ENCODE measurements at regions not wholly inside any gene's neighbourhood (a gene's known extent, or its start where the extent isn't known, plus 50 kb on each side); places are given as distances from the start of the nearest gene placed in this dataset.

GRCh38 chr3:103470498-103470897, 1035.7 kb downstream of the ZPLD1 start:
- TF ChIP-seq, protein P1, sequence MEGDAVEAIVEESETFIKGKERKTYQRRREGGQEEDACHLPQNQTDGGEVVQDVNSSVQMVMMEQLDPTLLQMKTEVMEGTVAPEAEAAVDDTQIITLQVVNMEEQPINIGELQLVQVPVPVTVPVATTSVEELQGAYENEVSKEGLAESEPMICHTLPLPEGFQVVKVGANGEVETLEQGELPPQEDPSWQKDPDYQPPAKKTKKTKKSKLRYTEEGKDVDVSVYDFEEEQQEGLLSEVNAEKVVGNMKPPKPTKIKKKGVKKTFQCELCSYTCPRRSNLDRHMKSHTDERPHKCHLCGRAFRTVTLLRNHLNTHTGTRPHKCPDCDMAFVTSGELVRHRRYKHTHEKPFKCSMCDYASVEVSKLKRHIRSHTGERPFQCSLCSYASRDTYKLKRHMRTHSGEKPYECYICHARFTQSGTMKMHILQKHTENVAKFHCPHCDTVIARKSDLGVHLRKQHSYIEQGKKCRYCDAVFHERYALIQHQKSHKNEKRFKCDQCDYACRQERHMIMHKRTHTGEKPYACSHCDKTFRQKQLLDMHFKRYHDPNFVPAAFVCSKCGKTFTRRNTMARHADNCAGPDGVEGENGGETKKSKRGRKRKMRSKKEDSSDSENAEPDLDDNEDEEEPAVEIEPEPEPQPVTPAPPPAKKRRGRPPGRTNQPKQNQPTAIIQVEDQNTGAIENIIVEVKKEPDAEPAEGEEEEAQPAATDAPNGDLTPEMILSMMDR (IDR thresholded peaks at IDR 0.05; ENCODE audit: low read depth, low read length, missing control alignments): no peak
- no peak overlapping the region for H3K4me3 ChIP-seq (replicated peaks; ENCODE audit: low read depth, low read length)
- DNase-seq (ENCODE audit: extremely low read depth, low read depth): no peak

- no peak overlapping the region for H3K4me3 ChIP-seq (replicated peaks; ENCODE audit: low read depth, low read length)
- TF ChIP-seq, protein P1 (IDR thresholded peaks at IDR 0.05; ENCODE audit: low read depth, low read length, missing control alignments): no peak
- no peak for DNase-seq (ENCODE audit: extremely low read depth, low read depth)
These were observed 1059.2 kb downstream of the ZPLD1 start for GRCh38 chr3:103494011-103494410.

GRCh38 chr3:103494512-103494911, 1059.7 kb downstream of the ZPLD1 start:
- DNase-seq (ENCODE audit: extremely low read depth, low read depth): no peak
- no peak overlapping the region for H3K4me3 ChIP-seq (replicated peaks; ENCODE audit: low read depth, low read length)
- TF ChIP-seq, protein P1 (IDR thresholded peaks at IDR 0.05; ENCODE audit: low read depth, low read length, missing control alignments): no peak

DNA sequence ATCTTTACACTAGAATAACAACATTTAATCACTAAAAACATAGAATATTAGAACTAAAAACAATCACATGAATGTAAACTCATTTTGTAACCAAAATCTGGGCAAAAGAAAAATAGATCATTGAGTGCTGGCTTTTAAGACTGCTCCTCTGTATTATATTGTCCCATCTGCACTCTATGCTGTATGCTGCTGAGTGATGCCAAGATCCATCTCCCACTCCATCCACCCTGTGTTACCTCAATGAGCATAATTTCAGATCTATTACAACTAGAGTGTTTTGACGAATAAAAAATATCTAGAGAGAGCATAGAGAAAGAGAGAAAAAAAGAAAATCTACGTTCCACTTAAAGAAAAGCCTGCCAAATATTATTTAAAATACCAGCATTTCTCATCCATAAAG, 1060.4 kb downstream of the ZPLD1 start:
- no peak for DNase-seq (ENCODE audit: extremely low read depth, low read depth)
- no peak overlapping the region for H3K4me3 ChIP-seq (replicated peaks; ENCODE audit: low read depth, low read length)
- TF ChIP-seq, protein P1 (IDR thresholded peaks at IDR 0.05; ENCODE audit: low read depth, low read length, missing control alignments): no peak

- DNase-seq (ENCODE audit: extremely low read depth, low read depth): no peak
- H3K4me3 ChIP-seq (replicated peaks; ENCODE audit: low read depth, low read length): no peak overlapping the region
- TF ChIP-seq, protein P1 (IDR thresholded peaks at IDR 0.05; ENCODE audit: low read depth, low read length, missing control alignments): no peak
These were observed 1064.5 kb downstream of the ZPLD1 start for GRCh38 chr3:103499132-103499900.

DNA sequence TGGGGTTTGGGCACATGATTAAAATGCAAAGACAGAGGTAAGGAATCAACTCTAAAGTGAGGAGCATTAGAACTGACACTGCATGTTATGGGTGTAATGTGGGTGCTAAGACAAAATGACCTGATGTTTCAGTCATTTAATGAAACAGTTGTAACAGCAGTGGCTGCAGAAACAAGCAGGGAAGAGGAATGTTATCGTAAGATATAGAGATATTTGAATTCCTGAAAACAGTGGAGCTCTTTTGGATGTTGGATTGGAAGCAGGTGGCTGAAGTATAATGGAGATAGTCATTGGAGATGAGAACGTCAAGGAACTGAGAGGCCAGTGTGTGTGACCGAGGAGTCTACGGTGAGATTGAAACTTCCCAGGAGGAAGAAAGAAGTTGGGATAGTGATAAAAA, 1065.2 kb downstream of the ZPLD1 start:
- TF ChIP-seq, protein P1 (IDR thresholded peaks at IDR 0.05; ENCODE audit: low read depth, low read length, missing control alignments): no peak
- DNase-seq (ENCODE audit: extremely low read depth, low read depth): no peak
- H3K4me3 ChIP-seq (replicated peaks; ENCODE audit: low read depth, low read length): no peak overlapping the region

GRCh38 chr3:103510760-103511159, 1075.9 kb downstream of the ZPLD1 start:
- DNase-seq (ENCODE audit: extremely low read depth, low read depth): no peak
- no peak overlapping the region for H3K4me3 ChIP-seq (replicated peaks; ENCODE audit: low read depth, low read length)
- TF ChIP-seq, protein P1 (IDR thresholded peaks at IDR 0.05; ENCODE audit: low read depth, low read length, missing control alignments): no peak

Measured in HFF-Myc (cell line).